ENCODE measurements at regions not wholly inside any gene's neighbourhood (a gene's known extent, or its start where the extent isn't known, plus 50 kb on each side); places are given as distances from the start of the nearest gene placed in this dataset.
A peak's percentile ranks its signal among the peaks of the same experiment; 100 is the strongest.
"Not testable (repeated sequence)": the region's sequence is repeated elsewhere in the genome, so short reads cannot be mapped to it uniquely, and the experiment has no call there.

- no peak for DNase-seq
These were observed 623.5 kb upstream of the DDX18 start for GRCh38 chr2:117190856-117191559.

- DNase-seq = no peak
These were observed 619.1 kb upstream of the DDX18 start for GRCh38 chr2:117195381-117195780.

- DNase-seq = no peak
These were observed 615.0 kb upstream of the DDX18 start for GRCh38 chr2:117199511-117199910.

GRCh38 chr2:117212562-117212961 is 601.9 kb upstream of the DDX18 start:
- DNase-seq = no peak

- no peak for DNase-seq
These were observed 597.3 kb upstream of the DDX18 start for GRCh38 chr2:117217145-117217544.

- no peak for DNase-seq
These were observed 591.7 kb upstream of the DDX18 start for GRCh38 chr2:117222809-117223208.

GRCh38 chr2:117232305-117232704 is 582.2 kb upstream of the DDX18 start:
- no peak for DNase-seq

- DNase-seq = no peak
These were observed 557.1 kb upstream of the DDX18 start for GRCh38 chr2:117257362-117257761.

GRCh38 chr2:117269574-117269973 is 544.9 kb upstream of the DDX18 start:
- no peak for DNase-seq

- no peak for DNase-seq
These were observed 542.9 kb upstream of the DDX18 start for GRCh38 chr2:117271631-117272030.

- DNase-seq = no peak
These were observed 541.4 kb upstream of the DDX18 start for GRCh38 chr2:117273009-117273671.

GRCh38 chr2:117293012-117293411 is 521.5 kb upstream of the DDX18 start:
- no peak for DNase-seq

- DNase-seq = no peak
These were observed 515.0 kb upstream of the DDX18 start for GRCh38 chr2:117299451-117299850.

- DNase-seq = peak in 4 of 58 donors; percentile 5 to 29 (median 8)
These were observed 505.4 kb upstream of the DDX18 start for GRCh38 chr2:117308861-117309770.

- no peak for DNase-seq
These were observed 492.7 kb upstream of the DDX18 start for GRCh38 chr2:117321816-117322215.

GRCh38 chr2:117323331-117323730 is 491.2 kb upstream of the DDX18 start:
- DNase-seq = no peak

GRCh38 chr2:117330641-117331040 is 483.9 kb upstream of the DDX18 start:
- DNase-seq = no peak

- no peak for DNase-seq
These were observed 478.5 kb upstream of the DDX18 start for GRCh38 chr2:117335967-117336366.

GRCh38 chr2:117336496-117336895 is 478.0 kb upstream of the DDX18 start:
- DNase-seq = no peak

- DNase-seq = not testable (repeated sequence)
These were observed 476.5 kb upstream of the DDX18 start for GRCh38 chr2:117337981-117338380.

GRCh38 chr2:117339980-117340379 is 474.5 kb upstream of the DDX18 start:
- DNase-seq = no peak

GRCh38 chr2:117341690-117342089 is 472.8 kb upstream of the DDX18 start:
- DNase-seq = no peak
